Coronary artery (tissue), 2 donors: ENCODE measurements at regions not wholly inside any gene's neighbourhood (a gene's known extent, or its start where the extent isn't known, plus 50 kb on each side); places are given as distances from the start of the nearest gene placed in this dataset.

ENCODE experiments used
- DNase-seq: peaks from one replicate; pipeline ENCODE4 v3.0.0-alpha.2; 2017; ENCODE audit warnings: low spot score
- H3K27ac ChIP-seq, 2 donors: fragments of 200-600 bp; sonication (generic); one replicate each; pipeline ENCODE4 v1.5.1; 2016 to 2019
- H3K4me3 ChIP-seq: fragments of 200-600 bp; sonication (generic); 2 replicates; pipeline ENCODE4 v1.5.1; 2016; ENCODE audit warnings: mild to moderate bottlenecking, moderate library complexity
- CTCF ChIP-seq: fragments of 200-600 bp; sonication (generic); IDR thresholded peaks from one replicate; pipeline ENCODE4 v1.5.1; 2019; ENCODE audit warnings: antibody characterized with exemption

GRCh38 chr7:28350662-28351061 lies 61.7 kb upstream of the CREB5 start:
- H3K27ac ChIP-seq, result no peak overlapping the region
- no peak for TF ChIP-seq CTCF
- no peak for DNase-seq

GRCh38 chr7:28351450-28351849 lies 60.9 kb upstream of the CREB5 start:
- Histone ChIP-seq H3K27ac (no peak overlapping the region), H3K4me3 (no peak overlapping the region)
- no peak for DNase-seq
- no peak for TF ChIP-seq CTCF

More at GRCh38 chr7:28350662-28351061, 61.7 kb upstream of the CREB5 start:
- no peak overlapping the region for H3K4me3 ChIP-seq

GRCh38 chr7:28354601-28355402 lies 57.5 kb upstream of the CREB5 start:
- no peak for TF ChIP-seq CTCF
- no peak for DNase-seq

GRCh38 chr7:28355635-28356319 lies 56.5 kb upstream of the CREB5 start:
- TF ChIP-seq CTCF, result no peak
- Histone ChIP-seq H3K27ac (no peak overlapping the region), H3K4me3 (no peak overlapping the region)

More at GRCh38 chr7:28354601-28355402, 57.5 kb upstream of the CREB5 start:
- Histone ChIP-seq H3K27ac (no peak overlapping the region), H3K4me3 (no peak overlapping the region)

GRCh38 chr7:28356619-28357018 lies 55.7 kb upstream of the CREB5 start:
- no peak for DNase-seq
- TF ChIP-seq CTCF, result no peak
- no peak overlapping the region for H3K4me3 ChIP-seq
- no peak overlapping the region for H3K27ac ChIP-seq

More at GRCh38 chr7:28355635-28356319, 56.5 kb upstream of the CREB5 start:
- no peak for DNase-seq

GRCh38 chr7:28358423-28358868 lies 53.9 kb upstream of the CREB5 start:
- TF ChIP-seq CTCF, result no peak
- Histone ChIP-seq H3K27ac (no peak overlapping the region), H3K4me3 (no peak overlapping the region)
- no peak for DNase-seq

GRCh38 chr7:28360739-28361138 lies 51.6 kb upstream of the CREB5 start:
- DNase-seq, result no peak
- TF ChIP-seq CTCF, result no peak
- Histone ChIP-seq H3K27ac (no peak overlapping the region), H3K4me3 (no peak overlapping the region)
